ENCODE measurements at regions not wholly inside any gene's neighbourhood (a gene's known extent, or its start where the extent isn't known, plus 50 kb on each side); places are given as distances from the start of the nearest gene placed in this dataset.

DNA sequence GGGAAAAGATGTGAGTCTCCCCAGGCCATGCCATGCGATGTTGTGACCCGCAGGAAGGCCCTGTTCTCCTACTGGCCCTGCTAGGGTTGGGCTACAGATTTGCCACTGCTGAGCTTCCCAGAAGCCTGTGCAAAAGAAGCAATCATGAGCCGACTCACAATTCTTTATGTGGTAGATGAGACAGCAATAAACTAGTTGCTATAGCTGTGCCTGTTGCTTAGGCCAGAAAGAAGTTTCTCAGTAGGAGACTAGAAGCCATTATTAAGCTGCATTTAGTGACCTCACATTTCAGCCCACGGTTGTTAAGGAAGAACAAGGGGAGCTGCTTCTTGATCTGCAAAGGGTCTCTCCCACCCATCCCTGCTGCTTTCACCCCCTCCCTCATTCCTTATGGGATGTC is 239.4 kb upstream of the CRY1 start:
- no peak overlapping the region for H3K4me3 ChIP-seq (ENCODE audit: low read depth, low read length)
- DNase-seq (ENCODE audit: low read depth, low spot score), result no peak
- no peak for TF ChIP-seq CTCF (IDR thresholded peaks at IDR 0.05; ENCODE audit: low read depth, low read length)
- in situ Hi-C loops (cut with HindIII; ENCODE audit: low sequenced_read_pairs), result no loop called here

- no peak overlapping the region for H3K4me3 ChIP-seq (ENCODE audit: low read depth, low read length)
- no peak for DNase-seq (ENCODE audit: low read depth, low spot score)
- in situ Hi-C loops (cut with HindIII; ENCODE audit: low sequenced_read_pairs), result no loop called here
- TF ChIP-seq CTCF (IDR thresholded peaks at IDR 0.05; ENCODE audit: low read depth, low read length), result no peak
These were observed 242.6 kb upstream of the CRY1 start for GRCh38 chr12:107335802-107336570.

DNA sequence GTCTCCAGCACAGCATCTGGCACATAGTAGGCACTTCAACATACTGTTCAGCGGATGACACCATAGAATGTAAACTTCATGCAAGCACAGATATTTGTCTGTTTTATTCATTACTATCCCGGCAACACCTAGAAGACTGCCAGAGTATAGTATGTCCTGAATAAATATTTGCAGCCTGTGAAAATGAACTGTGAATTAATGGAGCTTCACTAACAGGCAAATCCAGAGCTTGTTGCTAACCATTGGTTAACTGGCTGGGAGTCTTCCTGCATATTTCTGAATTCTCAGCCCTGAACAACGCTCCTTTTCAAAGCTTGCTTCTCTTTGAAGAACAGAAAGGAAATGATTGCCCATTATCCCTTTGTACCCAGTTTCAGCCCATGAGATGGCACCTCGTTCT is 243.3 kb upstream of the CRY1 start:
- no peak for TF ChIP-seq CTCF (IDR thresholded peaks at IDR 0.05; ENCODE audit: low read depth, low read length)
- no peak overlapping the region for H3K4me3 ChIP-seq (ENCODE audit: low read depth, low read length)
- in situ Hi-C loops (cut with HindIII; ENCODE audit: low sequenced_read_pairs), result no loop called here
- DNase-seq (ENCODE audit: low read depth, low spot score), result no peak

DNA sequence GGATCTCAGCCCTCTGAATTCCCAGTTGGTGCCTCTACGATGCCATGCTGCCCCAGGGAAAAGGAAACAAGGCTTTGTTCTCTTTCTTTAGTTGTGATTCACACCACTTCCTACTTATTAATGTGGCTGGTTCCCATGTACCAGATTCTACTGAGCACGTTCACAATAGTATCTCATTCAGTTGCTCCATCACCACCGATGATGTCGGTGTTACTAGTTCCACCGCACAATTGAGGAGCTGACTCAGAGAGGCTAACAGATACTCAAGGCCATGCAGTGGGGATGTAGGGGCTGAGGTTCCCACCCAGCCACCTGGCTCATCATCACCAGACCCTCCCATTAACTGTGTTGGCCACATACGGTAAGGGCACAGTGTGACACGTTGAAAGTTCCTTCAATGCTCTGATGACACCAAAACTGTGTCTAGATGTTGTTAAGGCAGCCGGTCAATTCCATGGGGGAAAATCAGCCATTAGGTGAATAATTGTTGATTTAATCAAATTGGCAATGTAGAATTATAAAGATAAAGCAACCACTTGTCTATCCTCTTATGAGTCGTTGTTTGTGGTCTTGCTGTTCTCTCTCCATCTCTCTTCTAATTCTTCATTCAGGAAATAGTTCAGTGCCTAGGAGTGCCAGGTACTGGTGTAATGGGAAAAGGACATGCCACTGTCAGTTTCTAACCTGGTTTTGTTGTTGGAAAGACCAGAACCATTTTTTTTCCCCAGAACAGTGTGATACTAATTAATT is 244.2 kb upstream of the CRY1 start:
- in situ Hi-C loops (cut with HindIII; ENCODE audit: low sequenced_read_pairs), result no loop called here
- H3K4me3 ChIP-seq (ENCODE audit: low read depth, low read length), result no peak overlapping the region
- DNase-seq (ENCODE audit: low read depth, low spot score), result peak; percentile 61
- TF ChIP-seq CTCF (IDR thresholded peaks at IDR 0.05; ENCODE audit: low read depth, low read length), result no peak

GRCh38 chr12:107339487-107339886 is 246.1 kb upstream of the CRY1 start:
- DNase-seq (ENCODE audit: low read depth, low spot score), result no peak
- no peak for TF ChIP-seq CTCF (IDR thresholded peaks at IDR 0.05; ENCODE audit: low read depth, low read length)
- H3K4me3 ChIP-seq (ENCODE audit: low read depth, low read length), result no peak overlapping the region
- in situ Hi-C loops (cut with HindIII; ENCODE audit: low sequenced_read_pairs), result no loop called here

DNA sequence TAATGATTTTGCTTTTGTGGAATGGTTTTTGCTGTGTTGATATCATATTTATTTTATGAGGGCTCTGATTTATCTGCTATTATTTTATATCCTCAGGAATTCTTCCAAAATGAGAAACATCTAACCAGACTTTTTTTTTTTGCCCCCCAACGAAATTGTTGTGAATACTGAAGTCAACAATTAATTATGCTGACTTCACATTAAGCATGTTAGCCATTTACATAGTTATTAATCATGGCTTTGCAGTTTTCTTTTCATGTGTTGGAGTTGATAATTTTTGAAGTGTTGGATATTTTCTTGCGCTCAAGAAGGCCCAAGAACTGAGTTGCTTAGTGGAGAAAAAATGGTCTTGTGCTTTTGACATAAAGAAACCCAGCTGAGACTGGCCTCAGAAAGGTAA is 246.6 kb upstream of the CRY1 start:
- no peak overlapping the region for H3K4me3 ChIP-seq (ENCODE audit: low read depth, low read length)
- no peak for TF ChIP-seq CTCF (IDR thresholded peaks at IDR 0.05; ENCODE audit: low read depth, low read length)
- no peak for DNase-seq (ENCODE audit: low read depth, low spot score)
- in situ Hi-C loops (cut with HindIII; ENCODE audit: low sequenced_read_pairs), result no loop called here

Data from astrocyte of the spinal cord (primary cell).